ENCODE measurements at regions not wholly inside any gene's neighbourhood (a gene's known extent, or its start where the extent isn't known, plus 50 kb on each side); places are given as distances from the start of the nearest gene placed in this dataset.

DNA sequence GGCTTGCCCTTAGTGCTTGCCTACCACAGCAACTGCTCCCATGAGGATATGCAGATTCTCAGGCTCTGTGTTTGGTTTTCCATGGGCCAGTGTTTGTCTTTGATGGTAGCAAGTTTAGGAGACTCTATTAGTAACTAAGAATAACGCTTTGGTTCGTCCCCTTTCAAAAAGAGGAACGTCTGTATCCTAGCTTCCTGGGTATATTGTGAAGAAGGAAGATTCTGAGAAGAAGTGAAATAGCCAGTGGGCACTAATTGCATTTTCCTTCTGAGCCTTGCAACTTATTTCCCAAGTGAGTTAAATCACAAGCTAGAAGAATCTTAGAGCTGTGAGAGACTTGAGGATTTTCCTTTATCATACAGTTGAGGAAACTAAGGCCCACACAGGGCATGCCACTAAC is 376.8 kb downstream of the PIK3R1 start:
- TF ChIP-seq, protein P1, sequence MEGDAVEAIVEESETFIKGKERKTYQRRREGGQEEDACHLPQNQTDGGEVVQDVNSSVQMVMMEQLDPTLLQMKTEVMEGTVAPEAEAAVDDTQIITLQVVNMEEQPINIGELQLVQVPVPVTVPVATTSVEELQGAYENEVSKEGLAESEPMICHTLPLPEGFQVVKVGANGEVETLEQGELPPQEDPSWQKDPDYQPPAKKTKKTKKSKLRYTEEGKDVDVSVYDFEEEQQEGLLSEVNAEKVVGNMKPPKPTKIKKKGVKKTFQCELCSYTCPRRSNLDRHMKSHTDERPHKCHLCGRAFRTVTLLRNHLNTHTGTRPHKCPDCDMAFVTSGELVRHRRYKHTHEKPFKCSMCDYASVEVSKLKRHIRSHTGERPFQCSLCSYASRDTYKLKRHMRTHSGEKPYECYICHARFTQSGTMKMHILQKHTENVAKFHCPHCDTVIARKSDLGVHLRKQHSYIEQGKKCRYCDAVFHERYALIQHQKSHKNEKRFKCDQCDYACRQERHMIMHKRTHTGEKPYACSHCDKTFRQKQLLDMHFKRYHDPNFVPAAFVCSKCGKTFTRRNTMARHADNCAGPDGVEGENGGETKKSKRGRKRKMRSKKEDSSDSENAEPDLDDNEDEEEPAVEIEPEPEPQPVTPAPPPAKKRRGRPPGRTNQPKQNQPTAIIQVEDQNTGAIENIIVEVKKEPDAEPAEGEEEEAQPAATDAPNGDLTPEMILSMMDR (IDR thresholded peaks at IDR 0.05) = no peak
- no peak for TF ChIP-seq POLR2AphosphoS5 (IDR thresholded peaks at IDR 0.05)
- TF ChIP-seq POLR2A (IDR thresholded peaks at IDR 0.05) = no peak
- no peak for TF ChIP-seq EP300 (IDR thresholded peaks at IDR 0.05)

All from gastroesophageal sphincter (tissue), 3 donors.